Prostate gland (tissue), 2 donors: ENCODE measurements at regions not wholly inside any gene's neighbourhood (a gene's known extent, or its start where the extent isn't known, plus 50 kb on each side); places are given as distances from the start of the nearest gene placed in this dataset.

Source experiments
- DNase-seq: peaks from one replicate; pipeline ENCODE4 v3.0.0-alpha.2; 2019; ENCODE audit warnings: low spot score
- H3K27ac ChIP-seq, 2 donors: fragments of 200-600 bp; sonication (generic); 2 replicates each; pipeline ENCODE4 v1.5.1; 2017 to 2019
- H3K27me3 ChIP-seq: fragments of 200-600 bp; sonication (generic); replicated peaks from 2 replicates; pipeline ENCODE4 v1.5.1; 2019; ENCODE audit not compliant: insufficient read depth
- H3K36me3 ChIP-seq, 2 donors: fragments of 200-600 bp; sonication (generic); 1 replicate in 1 of 2; 2 replicates in 1 of 2; pipeline versions ENCODE4 v1.5.1 to v1.8.1; 2017 to 2019
- H3K4me1 ChIP-seq: fragments of 200-600 bp; sonication (generic); replicated peaks from 2 replicates; pipeline ENCODE4 v1.5.1; 2019
- H3K4me3 ChIP-seq, 2 donors: fragments of 200-600 bp; sonication (generic); 2 replicates each; pipeline ENCODE4 v1.5.1; 2017 to 2019
- H3K9me3 ChIP-seq: fragments of 200-600 bp; sonication (generic); 2 replicates; pipeline ENCODE4 v1.5.1; 2017
- POLR2A ChIP-seq: fragments of 450-650 bp; IDR thresholded peaks from one replicate; pipeline ENCODE4 v1.6.1; 2016; ENCODE audit warnings: antibody characterized with exemption, mild to moderate bottlenecking
- POLR2AphosphoS5 ChIP-seq: sonication (generic); formaldehyde crosslinking; IDR thresholded peaks from one replicate; pipeline ENCODE4 v1.6.1; 2017; ENCODE audit warnings: antibody characterized with exemption
- WGBS: methylation state at CpG from one replicate; pipeline ENCODE4 v1.1.5; 2018; 5-methylcytosine and 5-hydroxymethylcytosine counted together
- intact Hi-C: fragments of 100-400 bp; cut with DNase I; formaldehyde crosslinking; loops from one replicate; pipeline ENCODE4 v1.14.2; 2022
- TF ChIP-seq, protein P1 (sequence below), 4 experiments: fragments of 200-600 bp in 2 of 4; fragments of 450-650 bp in 2 of 4; sonication (generic) in 2 of 4; IDR thresholded peaks; 1 replicate in 3 of 4; 2 replicates in 1 of 4; pipeline ENCODE4 v1.5.1; 2016 to 2019; ENCODE audit warnings: antibody characterized with exemption in 4 of 4, mild to moderate bottlenecking in 2 of 4, moderate library complexity in 2 of 4

DNA sequence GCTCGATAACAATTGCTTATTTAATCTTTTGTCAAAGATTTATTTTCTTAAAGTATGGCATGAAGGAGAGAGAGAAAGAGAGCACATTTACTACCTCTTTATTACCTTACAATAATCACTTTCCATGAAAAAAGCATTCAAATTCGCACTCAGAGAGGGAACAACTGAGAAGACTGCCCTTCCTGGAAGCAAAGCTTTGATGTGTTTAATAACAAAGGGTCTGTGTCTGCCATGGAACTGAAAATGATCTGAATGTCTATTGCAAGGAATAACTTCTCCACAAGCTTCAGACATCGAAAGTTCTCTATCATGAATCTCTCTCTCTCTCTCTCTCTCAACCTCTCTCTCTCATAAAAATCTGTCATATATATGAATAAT lies 308.9 kb downstream of the HDGFL1 start:
- WGBS = 49% methylated on average over 3 of the region's 3 CpGs
- no peaks in the 10 kb centered on the region for H3K9me3 ChIP-seq
- no peak for DNase-seq
- H3K27ac ChIP-seq = no peak overlapping the region
- H3K36me3 ChIP-seq = no peaks in the 10 kb centered on the region
- intact Hi-C loops = loop anchor here (10.0 kb wide), 2 partner anchors 76 to 834 kb away; no protein-coding TSS in a partner anchor
- H3K4me3 ChIP-seq = no peak overlapping the region
- TF ChIP-seq POLR2A = no peak
- TF ChIP-seq POLR2AphosphoS5 = no peak
- TF ChIP-seq, protein P1, sequence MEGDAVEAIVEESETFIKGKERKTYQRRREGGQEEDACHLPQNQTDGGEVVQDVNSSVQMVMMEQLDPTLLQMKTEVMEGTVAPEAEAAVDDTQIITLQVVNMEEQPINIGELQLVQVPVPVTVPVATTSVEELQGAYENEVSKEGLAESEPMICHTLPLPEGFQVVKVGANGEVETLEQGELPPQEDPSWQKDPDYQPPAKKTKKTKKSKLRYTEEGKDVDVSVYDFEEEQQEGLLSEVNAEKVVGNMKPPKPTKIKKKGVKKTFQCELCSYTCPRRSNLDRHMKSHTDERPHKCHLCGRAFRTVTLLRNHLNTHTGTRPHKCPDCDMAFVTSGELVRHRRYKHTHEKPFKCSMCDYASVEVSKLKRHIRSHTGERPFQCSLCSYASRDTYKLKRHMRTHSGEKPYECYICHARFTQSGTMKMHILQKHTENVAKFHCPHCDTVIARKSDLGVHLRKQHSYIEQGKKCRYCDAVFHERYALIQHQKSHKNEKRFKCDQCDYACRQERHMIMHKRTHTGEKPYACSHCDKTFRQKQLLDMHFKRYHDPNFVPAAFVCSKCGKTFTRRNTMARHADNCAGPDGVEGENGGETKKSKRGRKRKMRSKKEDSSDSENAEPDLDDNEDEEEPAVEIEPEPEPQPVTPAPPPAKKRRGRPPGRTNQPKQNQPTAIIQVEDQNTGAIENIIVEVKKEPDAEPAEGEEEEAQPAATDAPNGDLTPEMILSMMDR (IDR thresholded peaks at IDR 0.05) = no peak
- no peaks in the 10 kb centered on the region for H3K27me3 ChIP-seq
- H3K4me1 ChIP-seq = no peaks in the 10 kb centered on the region

DNA sequence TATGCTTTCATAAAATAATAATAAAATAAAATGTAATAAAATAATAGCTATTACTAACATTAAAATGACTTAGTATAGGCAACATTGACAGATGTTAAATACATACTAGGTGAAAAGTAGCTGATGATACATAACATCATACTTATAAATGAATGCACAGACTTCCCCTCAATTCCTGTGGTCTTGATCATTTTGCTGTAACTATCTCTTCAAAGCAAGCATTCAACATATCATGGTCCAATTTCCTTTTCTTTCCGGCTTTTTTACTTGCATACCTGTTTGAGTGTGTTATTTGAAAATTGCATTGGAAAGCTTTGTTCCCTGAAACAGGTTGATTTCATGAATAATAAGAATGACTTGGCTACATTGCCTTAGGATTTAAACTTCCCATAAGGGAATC lies 309.3 kb downstream of the HDGFL1 start:
- Histone ChIP-seq H3K27ac (no peak overlapping the region), H3K9me3 (no peaks in the 10 kb centered on the region), H3K27me3 (no peaks in the 10 kb centered on the region), H3K4me1 (no peaks in the 10 kb centered on the region), H3K4me3 (no peak overlapping the region), H3K36me3 (no peaks in the 10 kb centered on the region)
- 96% methylated on average over 1 of the region's 1 CpG for WGBS
- intact Hi-C loops = loop anchor here (10.0 kb wide), 2 partner anchors 76 to 834 kb away; no protein-coding TSS in a partner anchor
- DNase-seq = no peak
- TF ChIP-seq, protein P1 (IDR thresholded peaks at IDR 0.05) = no peak
- TF ChIP-seq POLR2A = no peak
- no peak for TF ChIP-seq POLR2AphosphoS5

- H3K27me3 ChIP-seq = no peaks in the 10 kb centered on the region
- no peaks in the 10 kb centered on the region for H3K36me3 ChIP-seq
- H3K4me3 ChIP-seq = no peak overlapping the region
- TF ChIP-seq, protein P1 (IDR thresholded peaks at IDR 0.05) = no peak
- TF ChIP-seq POLR2AphosphoS5 = peak; percentile 28
- H3K9me3 ChIP-seq = no peaks in the 10 kb centered on the region
- WGBS = 34% methylated on average over 3 of the region's 3 CpGs
- DNase-seq = no peak
- H3K4me1 ChIP-seq = no peaks in the 10 kb centered on the region
- intact Hi-C loops = no loop called here
- H3K27ac ChIP-seq = no peak overlapping the region
Observed at GRCh38 chr6:22880686-22881433, 311.5 kb downstream of the HDGFL1 start.

DNA sequence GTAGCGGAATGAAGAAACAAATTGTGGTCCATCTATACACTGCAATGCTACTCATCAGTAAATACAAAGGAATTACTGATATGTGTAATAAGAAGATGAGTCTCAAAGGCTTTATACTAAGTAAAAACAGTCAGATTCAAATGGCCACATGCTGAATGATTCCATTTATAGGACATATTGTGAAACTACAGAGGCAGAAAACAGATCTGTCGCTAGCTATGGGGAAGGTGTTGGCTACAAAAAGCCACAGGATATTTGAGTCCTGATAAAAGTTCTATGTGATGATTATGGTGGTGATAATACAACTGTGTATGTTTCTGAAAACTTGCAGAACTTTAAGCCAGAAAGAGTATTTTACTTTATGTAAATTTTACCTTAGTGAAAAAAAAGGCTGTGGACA lies 313.2 kb downstream of the HDGFL1 start:
- 89% methylated on average over 2 of the region's 2 CpGs for WGBS
- H3K27ac ChIP-seq = no peak overlapping the region
- H3K4me3 ChIP-seq = no peak overlapping the region
- H3K36me3 ChIP-seq = no peaks in the 10 kb centered on the region
- H3K9me3 ChIP-seq = no peaks in the 10 kb centered on the region
- TF ChIP-seq POLR2A (no peak), POLR2AphosphoS5 (no peak)
- TF ChIP-seq, protein P1 (IDR thresholded peaks at IDR 0.05) = no peak
- no peak for DNase-seq
- H3K27me3 ChIP-seq = no peaks in the 10 kb centered on the region
- intact Hi-C loops = no loop called here
- no peaks in the 10 kb centered on the region for H3K4me1 ChIP-seq

DNA sequence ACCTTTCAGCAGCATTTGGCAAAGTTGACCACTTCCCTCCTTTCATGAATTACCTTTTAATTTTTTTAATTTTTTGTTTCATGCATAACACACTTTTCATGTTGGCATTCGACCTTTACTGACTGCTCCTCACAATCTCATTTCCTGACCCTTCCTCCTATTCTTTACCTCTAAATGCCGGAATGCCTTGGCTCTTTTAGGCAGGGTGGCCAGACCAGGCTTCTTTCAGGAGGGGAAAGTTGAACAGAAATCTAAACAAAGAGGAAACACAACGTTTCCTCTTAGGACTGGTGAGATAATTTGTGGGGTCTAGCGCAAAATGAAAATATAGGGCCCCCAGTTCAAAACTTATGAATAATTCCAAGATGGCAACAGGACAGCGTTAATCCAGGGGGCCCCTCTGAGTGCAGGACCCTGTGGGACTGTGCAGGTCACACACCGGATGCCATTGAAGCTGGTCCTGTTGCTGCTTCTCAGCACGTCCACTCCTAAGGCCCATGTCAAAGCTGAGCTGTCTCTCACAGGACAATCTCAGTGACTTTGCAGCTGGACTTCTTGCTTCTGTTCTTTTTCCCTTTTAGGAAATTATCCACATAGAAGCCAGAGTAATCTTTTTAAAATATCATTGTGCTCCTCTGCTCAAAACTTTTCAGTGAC lies 313.8 kb downstream of the HDGFL1 start:
- TF ChIP-seq POLR2AphosphoS5 (no peak), POLR2A (no peak)
- TF ChIP-seq, protein P1 (IDR thresholded peaks at IDR 0.05) = no peak
- H3K36me3 ChIP-seq = no peaks in the 10 kb centered on the region
- 75% methylated on average over 7 of the region's 7 CpGs for WGBS
- H3K27ac ChIP-seq = no peak overlapping the region
- H3K4me1 ChIP-seq = no peaks in the 10 kb centered on the region
- H3K9me3 ChIP-seq = no peaks in the 10 kb centered on the region
- intact Hi-C loops = no loop called here
- no peaks in the 10 kb centered on the region for H3K27me3 ChIP-seq
- DNase-seq = no peak
- no peak overlapping the region for H3K4me3 ChIP-seq
